ENCODE measurements at regions not wholly inside any gene's neighbourhood (a gene's known extent, or its start where the extent isn't known, plus 50 kb on each side); places are given as distances from the start of the nearest gene placed in this dataset.

- TF ChIP-seq CTCF (IDR thresholded peaks at IDR 0.05) (no peak), POLR2A (IDR thresholded peaks at IDR 0.05) (no peak)
These were observed 227.1 kb upstream of the ID2 start for GRCh38 chr2:8454797-8455196.
